Neural progenitor cell (in vitro differentiated cells): ENCODE measurements at regions not wholly inside any gene's neighbourhood (a gene's known extent, or its start where the extent isn't known, plus 50 kb on each side); places are given as distances from the start of the nearest gene placed in this dataset.

Experiments used
- CTCF ChIP-seq: fragments of 200-600 bp; sonication (generic); IDR thresholded peaks from 2 replicates; pipeline ENCODE4 v1.5.1; 2017; ENCODE audit warnings: antibody characterized with exemption, mild to moderate bottlenecking
- EZH2 ChIP-seq: fragments of 200-600 bp; sonication (generic); IDR thresholded peaks from 2 replicates; pipeline ENCODE4 v1.6.1; 2017; ENCODE audit warnings: antibody characterized with exemption, mild to moderate bottlenecking, moderate library complexity
- EZH2phosphoT487 ChIP-seq: fragments of 200-600 bp; sonication (generic); IDR thresholded peaks from 2 replicates; pipeline ENCODE4 v1.6.1; 2017; ENCODE audit warnings: antibody characterized with exemption

GRCh38 chr4:122227202-122227601, 75.1 kb downstream of the BLTP1 start:
- TF ChIP-seq CTCF: no peak
- TF ChIP-seq EZH2phosphoT487: no peak
- no peak for TF ChIP-seq EZH2
